RWPE2 (cell line): ENCODE measurements at regions not wholly inside any gene's neighbourhood (a gene's known extent, or its start where the extent isn't known, plus 50 kb on each side); places are given as distances from the start of the nearest gene placed in this dataset.

Experiments used
- ATAC-seq: fragments of 200-7000 bp; cut with Tn5 transposase; 3 replicates; pipeline ENCODE4 v1.9.1; 2021; ENCODE audit warnings: low read depth
- DNase-seq: peaks from one replicate; pipeline ENCODE4 v3.0.0-alpha.2; 2020; ENCODE audit warnings: low spot score
- H3K27ac ChIP-seq: fragments of 450-650 bp; 2 replicates; pipeline ENCODE4 v1.5.1; 2017; ENCODE audit warnings: mild to moderate bottlenecking; ENCODE audit not compliant: poor library complexity, severe bottlenecking
- H3K27me3 ChIP-seq: fragments of 250-450 bp; sonication (Bioruptor Pico); 2 replicates; pipeline ENCODE4 v1.5.1; 2021; ENCODE audit warnings: mild to moderate bottlenecking, moderate library complexity; ENCODE audit not compliant: insufficient read depth, poor library complexity, severe bottlenecking
- H3K36me3 ChIP-seq: fragments of 250-450 bp; sonication (Bioruptor Pico); 2 replicates; pipeline ENCODE4 v1.5.1; 2020; ENCODE audit warnings: low read depth, mild to moderate bottlenecking, moderate library complexity
- H3K4me1 ChIP-seq: fragments of 250-450 bp; sonication (Bioruptor Pico); 2 replicates; pipeline ENCODE4 v1.5.1; 2021; ENCODE audit warnings: mild to moderate bottlenecking, moderate library complexity; ENCODE audit not compliant: insufficient read depth, poor library complexity, severe bottlenecking
- H3K4me3 ChIP-seq: fragments of 250-450 bp; sonication (Bioruptor Pico); 2 replicates; pipeline ENCODE4 v1.5.1; 2021; ENCODE audit warnings: mild to moderate bottlenecking, moderate library complexity; ENCODE audit not compliant: severe bottlenecking
- H3K9me3 ChIP-seq: fragments of 250-450 bp; sonication (Bioruptor Pico); 2 replicates; pipeline ENCODE4 v1.5.1; 2021; ENCODE audit warnings: mild to moderate bottlenecking, moderate library complexity; ENCODE audit not compliant: severe bottlenecking
- CTCF ChIP-seq: fragments of 450-650 bp; IDR thresholded peaks from one replicate; pipeline ENCODE4 v1.5.1; 2017; ENCODE audit warnings: mild to moderate bottlenecking, moderate library complexity; ENCODE audit not compliant: poor library complexity, severe bottlenecking

GRCh38 chr2:79368116-79368630 is 144.7 kb upstream of the CTNNA2 start:
- DNase-seq (no peak), ATAC-seq (no peak)
- H3K27me3 ChIP-seq = no peaks in the 10 kb centered on the region
- H3K36me3 ChIP-seq = no peaks in the 10 kb centered on the region
- no peaks in the 10 kb centered on the region for H3K4me1 ChIP-seq
- no peaks in the 10 kb centered on the region for H3K9me3 ChIP-seq
- no peak overlapping the region for H3K27ac ChIP-seq
- no peak for TF ChIP-seq CTCF
- no peak overlapping the region for H3K4me3 ChIP-seq

GRCh38 chr2:79359419-79359818 is 153.4 kb upstream of the CTNNA2 start:
- DNase-seq (no peak), ATAC-seq (no peak)
- Histone ChIP-seq H3K27ac (no peak overlapping the region), H3K36me3 (no peaks in the 10 kb centered on the region), H3K4me3 (no peak overlapping the region), H3K27me3 (no peaks in the 10 kb centered on the region), H3K9me3 (no peaks in the 10 kb centered on the region), H3K4me1 (no peaks in the 10 kb centered on the region)
- TF ChIP-seq CTCF = no peak

GRCh38 chr2:79355569-79355968 is 157.3 kb upstream of the CTNNA2 start:
- no peak for DNase-seq
- TF ChIP-seq CTCF = no peak

GRCh38 chr2:79327460-79327859 is 167.9 kb upstream of the REG3A start:
- H3K4me1 ChIP-seq = no peaks in the 10 kb centered on the region
- no peak overlapping the region for H3K27ac ChIP-seq
- no peaks in the 10 kb centered on the region for H3K27me3 ChIP-seq
- no peaks in the 10 kb centered on the region for H3K9me3 ChIP-seq
- no peak overlapping the region for H3K4me3 ChIP-seq
- no peak for ATAC-seq
- TF ChIP-seq CTCF = no peak
- H3K36me3 ChIP-seq = no peaks in the 10 kb centered on the region
- DNase-seq = no peak

More at GRCh38 chr2:79355569-79355968, 157.3 kb upstream of the CTNNA2 start:
- H3K27ac ChIP-seq = no peak overlapping the region
- no peak for ATAC-seq
- H3K9me3 ChIP-seq = no peaks in the 10 kb centered on the region
- H3K36me3 ChIP-seq = no peaks in the 10 kb centered on the region
- H3K4me3 ChIP-seq = no peak overlapping the region
- no peaks in the 10 kb centered on the region for H3K4me1 ChIP-seq
- no peaks in the 10 kb centered on the region for H3K27me3 ChIP-seq

- H3K27ac ChIP-seq = no peak overlapping the region
- no peaks in the 10 kb centered on the region for H3K4me1 ChIP-seq
- H3K4me3 ChIP-seq = no peak overlapping the region
- no peak for TF ChIP-seq CTCF
- no peaks in the 10 kb centered on the region for H3K9me3 ChIP-seq
- ATAC-seq = no peak
- no peaks in the 10 kb centered on the region for H3K27me3 ChIP-seq
- no peak for DNase-seq
- H3K36me3 ChIP-seq = no peaks in the 10 kb centered on the region
Measured at GRCh38 chr2:79320871-79321270, 161.3 kb upstream of the REG3A start.
